Gastroesophageal sphincter (tissue), 4 donors: ENCODE measurements at regions not wholly inside any gene's neighbourhood (a gene's known extent, or its start where the extent isn't known, plus 50 kb on each side); places are given as distances from the start of the nearest gene placed in this dataset.

ENCODE experiments used
- ATAC-seq: fragments of 150-250 bp; one replicate; pipeline ENCODE4 v1.9.1; 2016; ENCODE audit warnings: mild to moderate bottlenecking, moderate library complexity
- H3K27ac ChIP-seq, 4 donors: fragments of 200-600 bp; sonication (generic) in 3 of 4; 1 replicate in 3 of 4; 2 replicates in 1 of 4; pipeline ENCODE4 v1.5.1; 2016 to 2019
- H3K27me3 ChIP-seq: fragments of 200-600 bp; sonication (generic); one replicate; pipeline ENCODE4 v1.5.1; 2019
- H3K36me3 ChIP-seq, 2 donors: fragments of 200-600 bp; sonication (generic); one replicate each; pipeline ENCODE4 v1.5.1; 2019; ENCODE audit warnings: control low read depth in 1 of 2
- H3K4me1 ChIP-seq, 3 donors: fragments of 200-600 bp; sonication (generic); 1 replicate in 2 of 3; 2 replicates in 1 of 3; pipeline ENCODE4 v1.5.1; 2016 to 2019; ENCODE audit warnings: control low read depth in 2 of 3
- H3K4me3 ChIP-seq, 2 donors: fragments of 200-600 bp; sonication (generic); one replicate each; pipeline ENCODE4 v1.5.1; 2019; ENCODE audit warnings: mild to moderate bottlenecking in 1 of 2, moderate library complexity in 1 of 2
- H3K9me3 ChIP-seq, 3 donors: fragments of 200-600 bp; sonication (generic); one replicate each; pipeline ENCODE4 v1.5.1; 2017 to 2019; ENCODE audit warnings: control low read depth in 2 of 3
- EP300 ChIP-seq: sonication (generic); formaldehyde crosslinking; IDR thresholded peaks from one replicate; pipeline ENCODE4 v1.6.1; 2017; ENCODE audit warnings: antibody characterized with exemption, mild to moderate bottlenecking
- POLR2A ChIP-seq, 2 donors: fragments of 450-650 bp; IDR thresholded peaks; one replicate each; pipeline ENCODE4 v1.6.1; 2017; ENCODE audit warnings: antibody characterized with exemption in 2 of 2, mild to moderate bottlenecking in 2 of 2, moderate library complexity in 1 of 2
- POLR2AphosphoS5 ChIP-seq: sonication (generic); formaldehyde crosslinking; IDR thresholded peaks from one replicate; pipeline ENCODE4 v1.6.1; 2017; ENCODE audit warnings: antibody characterized with exemption
- WGBS, 2 donors: methylation state at CpG; one replicate each; pipeline ENCODE4 v1.1.5; 2018; ENCODE audit warnings: low coverage in 1 of 2; 5-methylcytosine and 5-hydroxymethylcytosine counted together
- TF ChIP-seq, protein P1 (sequence below), 4 experiments: fragments of 200-600 bp in 2 of 4; fragments of 450-650 bp in 2 of 4; sonication (generic) in 1 of 4; IDR thresholded peaks; one replicate each; pipeline ENCODE4 v1.5.1; 2017 to 2019; ENCODE audit warnings: antibody characterized with exemption in 4 of 4, mild to moderate bottlenecking in 2 of 4, moderate library complexity in 2 of 4

DNA sequence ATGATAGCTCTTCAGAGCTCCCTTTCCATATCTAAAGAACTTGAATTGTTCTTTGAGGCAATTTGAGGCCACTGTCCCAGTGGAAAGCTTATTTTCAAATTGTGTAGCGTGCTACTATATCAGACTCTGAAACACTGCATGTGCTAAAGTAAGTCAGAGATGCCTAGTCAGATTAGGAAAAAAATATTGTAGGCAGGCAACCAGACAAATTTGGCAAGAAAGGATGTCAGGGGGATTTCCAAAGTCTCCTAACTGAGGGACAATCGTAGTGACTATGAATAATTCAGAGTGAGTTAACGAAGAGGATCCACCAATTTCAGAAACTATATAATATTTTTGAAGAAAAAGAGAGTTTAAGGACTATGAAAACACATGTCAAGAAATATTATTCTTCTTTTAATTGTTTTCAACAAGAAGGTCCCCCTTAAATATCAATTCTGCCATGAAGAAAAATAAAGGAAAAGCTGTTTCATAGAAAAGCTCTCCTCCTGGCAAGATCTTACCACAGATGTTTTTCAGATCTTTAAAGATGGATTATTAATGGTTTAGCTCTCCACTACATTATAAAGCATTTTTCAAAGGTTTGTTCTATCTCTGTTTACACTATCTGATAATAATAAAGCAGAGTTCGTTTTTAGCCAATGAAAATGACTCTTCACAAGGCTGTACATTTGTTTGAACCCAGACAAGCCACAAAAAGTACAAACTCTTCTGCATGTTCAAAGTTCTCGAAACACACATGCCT, 273.5 kb upstream of the PTGER4 start:
- no peaks in the 10 kb centered on the region for H3K36me3 ChIP-seq
- TF ChIP-seq POLR2AphosphoS5 (no peak), EP300 (no peak), POLR2A (IDR thresholded peaks at IDR 0.05) (no peak)
- TF ChIP-seq, protein P1, sequence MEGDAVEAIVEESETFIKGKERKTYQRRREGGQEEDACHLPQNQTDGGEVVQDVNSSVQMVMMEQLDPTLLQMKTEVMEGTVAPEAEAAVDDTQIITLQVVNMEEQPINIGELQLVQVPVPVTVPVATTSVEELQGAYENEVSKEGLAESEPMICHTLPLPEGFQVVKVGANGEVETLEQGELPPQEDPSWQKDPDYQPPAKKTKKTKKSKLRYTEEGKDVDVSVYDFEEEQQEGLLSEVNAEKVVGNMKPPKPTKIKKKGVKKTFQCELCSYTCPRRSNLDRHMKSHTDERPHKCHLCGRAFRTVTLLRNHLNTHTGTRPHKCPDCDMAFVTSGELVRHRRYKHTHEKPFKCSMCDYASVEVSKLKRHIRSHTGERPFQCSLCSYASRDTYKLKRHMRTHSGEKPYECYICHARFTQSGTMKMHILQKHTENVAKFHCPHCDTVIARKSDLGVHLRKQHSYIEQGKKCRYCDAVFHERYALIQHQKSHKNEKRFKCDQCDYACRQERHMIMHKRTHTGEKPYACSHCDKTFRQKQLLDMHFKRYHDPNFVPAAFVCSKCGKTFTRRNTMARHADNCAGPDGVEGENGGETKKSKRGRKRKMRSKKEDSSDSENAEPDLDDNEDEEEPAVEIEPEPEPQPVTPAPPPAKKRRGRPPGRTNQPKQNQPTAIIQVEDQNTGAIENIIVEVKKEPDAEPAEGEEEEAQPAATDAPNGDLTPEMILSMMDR (IDR thresholded peaks at IDR 0.05), result no peak
- H3K27ac ChIP-seq, result peak overlapping the region in 2 of 4 donors; percentile 18 to 28
- whole genome bisulfite sequencing, 2 donors, result 38 to 52% methylated on average over 4 of the region's 5 CpGs
- ATAC-seq, result no peak
- no peaks in the 10 kb centered on the region for H3K27me3 ChIP-seq
- peaks cover 0 to 15% (median 0%) of the 10 kb centered on the region in 3 donors for H3K4me1 ChIP-seq
- no peak overlapping the region for H3K4me3 ChIP-seq
- H3K9me3 ChIP-seq, result no peaks in the 10 kb centered on the region

DNA sequence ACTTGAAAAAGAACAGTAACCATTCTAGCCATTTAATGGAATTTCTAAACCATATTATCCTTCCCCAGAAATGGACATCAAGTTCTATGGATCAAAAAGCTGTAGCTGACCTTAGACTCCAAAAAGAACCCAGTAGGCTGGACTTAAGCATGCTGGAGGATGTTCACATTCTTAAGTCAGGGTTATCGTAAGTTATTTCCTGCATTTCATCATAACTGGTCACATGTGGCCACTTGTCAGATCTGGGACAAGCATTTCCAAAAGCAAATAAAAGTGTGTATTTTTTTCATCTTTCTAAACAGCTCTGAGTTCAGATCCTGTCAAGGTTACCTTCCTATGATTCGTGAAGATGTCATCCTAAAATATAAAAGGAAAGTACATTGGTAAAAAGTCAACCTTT, 274.5 kb upstream of the PTGER4 start:
- peaks cover 0 to 10% (median 0%) of the 10 kb centered on the region in 3 donors for H3K4me1 ChIP-seq
- H3K27ac ChIP-seq, result peak overlapping the region in 1 of 4 donors; percentile 18
- H3K36me3 ChIP-seq, result no peaks in the 10 kb centered on the region
- TF ChIP-seq POLR2AphosphoS5 (no peak), POLR2A (IDR thresholded peaks at IDR 0.05) (no peak), EP300 (no peak)
- TF ChIP-seq, protein P1 (IDR thresholded peaks at IDR 0.05), result no peak
- peak; percentile 49 for ATAC-seq
- no peak overlapping the region for H3K4me3 ChIP-seq
- WGBS, 2 donors, result 70 to 90% methylated on average over 2 of the region's 2 CpGs
- H3K27me3 ChIP-seq, result no peaks in the 10 kb centered on the region
- no peaks in the 10 kb centered on the region for H3K9me3 ChIP-seq

DNA sequence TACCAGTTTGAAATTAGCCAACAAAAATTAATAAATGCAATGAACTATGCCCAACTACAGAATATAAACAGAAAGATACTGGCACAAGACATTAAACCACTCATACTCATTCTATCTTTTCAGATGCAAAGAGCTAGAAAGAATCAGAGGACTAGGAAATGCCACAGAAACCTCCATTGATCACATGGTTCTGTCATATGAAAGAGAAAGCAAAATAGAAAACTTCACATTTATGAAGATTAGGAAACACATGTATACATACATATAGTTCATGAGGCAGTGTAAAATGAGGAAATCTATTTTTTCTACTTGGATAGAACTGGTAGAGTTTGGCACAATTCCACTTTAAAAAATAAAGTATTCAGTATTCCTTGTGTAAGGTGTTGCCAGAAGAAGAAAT, 275.1 kb upstream of the PTGER4 start:
- H3K27ac ChIP-seq, result no peak overlapping the region
- peaks cover 0 to 10% (median 0%) of the 10 kb centered on the region in 3 donors for H3K4me1 ChIP-seq
- TF ChIP-seq POLR2A (IDR thresholded peaks at IDR 0.05) (no peak), POLR2AphosphoS5 (no peak), EP300 (no peak)
- TF ChIP-seq, protein P1 (IDR thresholded peaks at IDR 0.05), result no peak
- no peak overlapping the region for H3K4me3 ChIP-seq
- no peak for ATAC-seq
- no peaks in the 10 kb centered on the region for H3K36me3 ChIP-seq
- H3K9me3 ChIP-seq, result no peaks in the 10 kb centered on the region
- H3K27me3 ChIP-seq, result no peaks in the 10 kb centered on the region

DNA sequence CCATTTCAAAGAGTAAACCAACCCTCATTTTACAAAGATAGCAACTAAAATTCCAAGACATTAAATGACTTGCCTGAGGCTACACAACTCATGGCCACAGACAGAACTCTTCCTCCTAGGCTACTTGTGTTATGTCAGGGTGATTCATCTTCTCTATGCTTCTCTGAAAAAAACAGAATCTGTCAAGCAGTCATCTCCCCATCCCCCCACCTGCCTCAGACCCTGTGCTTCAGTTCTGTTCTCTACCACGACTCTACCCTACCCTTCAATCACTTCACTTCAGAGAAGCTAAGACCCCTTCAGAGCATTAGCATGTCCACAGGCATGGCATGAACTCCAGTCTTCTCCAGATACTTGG, 277.7 kb upstream of the PTGER4 start:
- TF ChIP-seq POLR2A (IDR thresholded peaks at IDR 0.05), result no peak
- TF ChIP-seq, protein P1 (IDR thresholded peaks at IDR 0.05), result no peak
- no peak for TF ChIP-seq POLR2AphosphoS5
- TF ChIP-seq EP300, result no peak
- H3K9me3 ChIP-seq, result no peaks in the 10 kb centered on the region
- WGBS, 2 donors, result 50 to 63% methylated on average over 1 of the region's 1 CpG

More for the DNA sequence above, 277.7 kb upstream of the PTGER4 start:
- Histone ChIP-seq H3K27me3 (no peaks in the 10 kb centered on the region), H3K36me3 (no peaks in the 10 kb centered on the region), H3K4me3 (no peak overlapping the region), H3K27ac (no peak overlapping the region), H3K4me1 (peaks cover 0 to 10% (median 0%) of the 10 kb centered on the region in 3 donors)
- ATAC-seq, result no peak
